ENCODE measurements at regions not wholly inside any gene's neighbourhood (a gene's known extent, or its start where the extent isn't known, plus 50 kb on each side); places are given as distances from the start of the nearest gene placed in this dataset.
"Not testable (repeated sequence)": the region's sequence is repeated elsewhere in the genome, so short reads cannot be mapped to it uniquely, and the experiment has no call there.

- no peak for DNase-seq
Observed at GRCh38 chr17:82998637-82999036, 80.8 kb upstream of the METRNL start.

GRCh38 chr17:83000738-83001137 is 78.7 kb upstream of the METRNL start:
- DNase-seq: no peak

- no peak for DNase-seq
Observed at GRCh38 chr17:83002118-83002805, 77.1 kb upstream of the METRNL start.

- no peak for DNase-seq
Observed at GRCh38 chr17:83004791-83005380, 74.5 kb upstream of the METRNL start.

GRCh38 chr17:83005639-83006038 is 73.8 kb upstream of the METRNL start:
- DNase-seq: no peak

GRCh38 chr17:83006515-83007455 is 72.6 kb upstream of the METRNL start:
- DNase-seq: no peak

- no peak for DNase-seq
Observed at GRCh38 chr17:83007504-83008185, 71.8 kb upstream of the METRNL start.

GRCh38 chr17:83008186-83008510 is 71.3 kb upstream of the METRNL start:
- DNase-seq: no peak

GRCh38 chr17:83008526-83008925 is 70.9 kb upstream of the METRNL start:
- no peak for DNase-seq

GRCh38 chr17:83009414-83010205 is 69.8 kb upstream of the METRNL start:
- no peak for DNase-seq

- DNase-seq: no peak
Observed at GRCh38 chr17:83010206-83011200, 68.9 kb upstream of the METRNL start.

GRCh38 chr17:83011676-83012075 is 67.7 kb upstream of the METRNL start:
- not testable (repeated sequence) for DNase-seq

GRCh38 chr17:83012200-83012785 is 67.1 kb upstream of the METRNL start:
- no peak for DNase-seq

- peak; percentile 83 for DNase-seq
Observed at GRCh38 chr17:83012868-83013778, 66.3 kb upstream of the METRNL start.

GRCh38 chr17:83013779-83014117 is 65.7 kb upstream of the METRNL start:
- DNase-seq: no peak

GRCh38 chr17:83014297-83014696 is 65.1 kb upstream of the METRNL start:
- DNase-seq: no peak

GRCh38 chr17:83014940-83015910 is 64.2 kb upstream of the METRNL start:
- no peak for DNase-seq

GRCh38 chr17:83018658-83019193 is 60.7 kb upstream of the METRNL start:
- DNase-seq: no peak
